PC-3 (cell line): ENCODE measurements at regions not wholly inside any gene's neighbourhood (a gene's known extent, or its start where the extent isn't known, plus 50 kb on each side); places are given as distances from the start of the nearest gene placed in this dataset.

Experiments
- ATAC-seq: fragments of 200-7000 bp; cut with Tn5 transposase; 2 replicates; pipeline ENCODE4 v1.9.1; 2020; ENCODE audit warnings: mild to moderate bottlenecking, moderate library complexity
- BruUV-seq: library from RNA; stranded (reverse); fragments of 400-500 nt; replicated peaks from 2 replicates; lab custom pipeline; 2021; lab: Mats Ljungman, UMichigan
- CTCF ChIA-PET: fragments of 300-600 bp; sonication (Branson Sonifier 250); formaldehyde crosslinking; loops from one replicate; lab custom pipeline; 2022; ENCODE audit warnings: antibody characterized with exemption; lab: Charles Lee
- POLR2A ChIA-PET: fragments of 300-600 bp; sonication (Branson Sonifier 250); formaldehyde crosslinking; loops from one replicate; lab custom pipeline; 2022; ENCODE audit warnings: antibody characterized with exemption; ENCODE audit not compliant: unreplicated experiment; lab: Charles Lee
- DNase-seq: peaks from one replicate; pipeline ENCODE4 v3.0.0-alpha.2; 2015
- H2AFZ ChIP-seq: fragments of 300-600 bp; sonication (generic); 2 replicates; pipeline ENCODE4 v1.6.0; 2016; ENCODE audit warnings: antibody characterized with exemption, low read length
- H3F3A ChIP-seq: fragments of 300-600 bp; sonication (generic); one replicate; pipeline ENCODE4 v1.6.0; 2017; ENCODE audit warnings: antibody characterized with exemption, low read length, control low read depth, mild to moderate bottlenecking; ENCODE audit not compliant: unreplicated experiment
- H3K27ac ChIP-seq: fragments of 300-600 bp; sonication (generic); 2 replicates; pipeline ENCODE4 v1.5.1; 2016; ENCODE audit warnings: mild to moderate bottlenecking, low read length
- H3K27me3 ChIP-seq: fragments of 300-600 bp; sonication (generic); 2 replicates; pipeline ENCODE4 v1.6.1; 2016; ENCODE audit warnings: low read length, mixed read lengths
- H3K36me3 ChIP-seq: fragments of 300-600 bp; sonication (generic); 2 replicates; pipeline ENCODE4 v1.6.1; 2016; ENCODE audit warnings: low read depth, mixed run types, low read length, mixed read lengths
- H3K4me1 ChIP-seq: fragments of 300-600 bp; sonication (generic); 2 replicates; pipeline ENCODE4 v1.5.1; 2016; ENCODE audit warnings: low read length; ENCODE audit not compliant: insufficient read depth
- H3K4me2 ChIP-seq: fragments of 300-600 bp; sonication (generic); 2 replicates; pipeline ENCODE4 v1.6.0; 2016; ENCODE audit warnings: low read length
- H3K4me3 ChIP-seq: fragments of 300-600 bp; sonication (generic); 2 replicates; pipeline ENCODE4 v1.5.1; 2016; ENCODE audit warnings: mild to moderate bottlenecking, low read length, mixed read lengths
- H3K79me2 ChIP-seq: fragments of 300-600 bp; sonication (generic); 2 replicates; pipeline ENCODE4 v1.6.1; 2017; ENCODE audit warnings: low read length, mixed read lengths
- H3K9ac ChIP-seq: fragments of 300-600 bp; sonication (generic); 2 replicates; pipeline ENCODE4 v1.6.0; 2016; ENCODE audit warnings: mild to moderate bottlenecking, low read length
- H3K9me2 ChIP-seq: fragments of 300-600 bp; sonication (generic); replicated peaks from 2 replicates; pipeline ENCODE4 v1.6.1; 2016; ENCODE audit warnings: mixed run types, low read length, mixed read lengths
- H3K9me3 ChIP-seq: fragments of 300-600 bp; sonication (generic); 2 replicates; pipeline ENCODE4 v1.6.1; 2016; ENCODE audit warnings: low read length, mixed read lengths
- H4K20me1 ChIP-seq: fragments of 300-600 bp; sonication (generic); 2 replicates; pipeline ENCODE4 v1.6.1; 2016; ENCODE audit warnings: low read length, mixed read lengths
- EZH2 ChIP-seq: fragments of 300-600 bp; sonication (generic); IDR thresholded peaks from one replicate; pipeline ENCODE4 v1.6.1; 2017; ENCODE audit warnings: antibody characterized with exemption, mild to moderate bottlenecking, low read length; ENCODE audit not compliant: unreplicated experiment
- EZH2phosphoT487 ChIP-seq: fragments of 300-600 bp; sonication (generic); IDR thresholded peaks from 2 replicates; pipeline ENCODE4 v1.6.1; 2018; ENCODE audit warnings: mild to moderate bottlenecking, antibody characterized with exemption, low read length, borderline replicate concordance
- intact Hi-C: fragments of 100-400 bp; cut with micrococcal nuclease; formaldehyde crosslinking; loops from 2 replicates; pipeline ENCODE4 v1.9.0; 2023
- TF ChIP-seq, protein P1 (sequence below): fragments of 300-600 bp; sonication (generic); conservative IDR thresholded peaks from 2 replicates; pipeline ENCODE4 v1.5.1; 2017; ENCODE audit warnings: antibody characterized with exemption, low read depth, mild to moderate bottlenecking, low read length

DNA sequence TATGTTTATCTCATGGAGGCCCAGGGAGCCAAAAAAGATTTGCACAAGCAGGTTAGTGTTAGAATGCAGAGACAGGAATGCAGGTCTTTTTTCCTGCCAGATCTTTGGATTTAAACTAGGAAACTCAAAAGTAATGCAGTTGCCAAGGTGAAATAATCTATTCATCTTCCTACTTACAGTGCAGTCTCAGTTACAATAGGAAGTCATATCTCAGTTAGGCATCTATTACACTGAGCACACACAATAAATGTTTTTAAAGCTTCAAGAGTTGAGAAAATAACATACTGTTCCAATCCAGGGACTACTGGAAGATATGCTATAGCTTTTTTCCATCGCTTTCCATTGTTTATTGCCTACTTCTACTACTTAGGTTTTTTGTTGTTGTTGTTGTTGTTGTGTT lies 279.3 kb upstream of the E2F7 start:
- no peak overlapping the region for H3K27ac ChIP-seq
- ATAC-seq (no peak), DNase-seq (no peak)
- H3K4me2 ChIP-seq, result no peak overlapping the region
- no peak overlapping the region for H3K9ac ChIP-seq
- H2AFZ ChIP-seq, result no peak overlapping the region
- no peak for TF ChIP-seq EZH2
- TF ChIP-seq EZH2phosphoT487, result no peak
- TF ChIP-seq, protein P1, sequence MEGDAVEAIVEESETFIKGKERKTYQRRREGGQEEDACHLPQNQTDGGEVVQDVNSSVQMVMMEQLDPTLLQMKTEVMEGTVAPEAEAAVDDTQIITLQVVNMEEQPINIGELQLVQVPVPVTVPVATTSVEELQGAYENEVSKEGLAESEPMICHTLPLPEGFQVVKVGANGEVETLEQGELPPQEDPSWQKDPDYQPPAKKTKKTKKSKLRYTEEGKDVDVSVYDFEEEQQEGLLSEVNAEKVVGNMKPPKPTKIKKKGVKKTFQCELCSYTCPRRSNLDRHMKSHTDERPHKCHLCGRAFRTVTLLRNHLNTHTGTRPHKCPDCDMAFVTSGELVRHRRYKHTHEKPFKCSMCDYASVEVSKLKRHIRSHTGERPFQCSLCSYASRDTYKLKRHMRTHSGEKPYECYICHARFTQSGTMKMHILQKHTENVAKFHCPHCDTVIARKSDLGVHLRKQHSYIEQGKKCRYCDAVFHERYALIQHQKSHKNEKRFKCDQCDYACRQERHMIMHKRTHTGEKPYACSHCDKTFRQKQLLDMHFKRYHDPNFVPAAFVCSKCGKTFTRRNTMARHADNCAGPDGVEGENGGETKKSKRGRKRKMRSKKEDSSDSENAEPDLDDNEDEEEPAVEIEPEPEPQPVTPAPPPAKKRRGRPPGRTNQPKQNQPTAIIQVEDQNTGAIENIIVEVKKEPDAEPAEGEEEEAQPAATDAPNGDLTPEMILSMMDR, result no peak
- no peaks in the 10 kb centered on the region for H3K79me2 ChIP-seq
- POLR2A ChIA-PET, result no interaction called here
- H4K20me1 ChIP-seq, result no peaks in the 10 kb centered on the region
- intact Hi-C loops, result no loop called here
- H3F3A ChIP-seq, result no peaks in the 10 kb centered on the region
- no peaks in the 10 kb centered on the region for H3K9me3 ChIP-seq
- CTCF ChIA-PET, result no interaction called here
- no peaks in the 10 kb centered on the region for H3K36me3 ChIP-seq
- no peaks in the 10 kb centered on the region for H3K27me3 ChIP-seq
- peaks cover 12% of the 10 kb centered on the region for H3K4me1 ChIP-seq
- no TSS peak for BruUV-seq
- H3K4me3 ChIP-seq, result no peak overlapping the region
- no peaks in the 10 kb centered on the region for H3K9me2 ChIP-seq

DNA sequence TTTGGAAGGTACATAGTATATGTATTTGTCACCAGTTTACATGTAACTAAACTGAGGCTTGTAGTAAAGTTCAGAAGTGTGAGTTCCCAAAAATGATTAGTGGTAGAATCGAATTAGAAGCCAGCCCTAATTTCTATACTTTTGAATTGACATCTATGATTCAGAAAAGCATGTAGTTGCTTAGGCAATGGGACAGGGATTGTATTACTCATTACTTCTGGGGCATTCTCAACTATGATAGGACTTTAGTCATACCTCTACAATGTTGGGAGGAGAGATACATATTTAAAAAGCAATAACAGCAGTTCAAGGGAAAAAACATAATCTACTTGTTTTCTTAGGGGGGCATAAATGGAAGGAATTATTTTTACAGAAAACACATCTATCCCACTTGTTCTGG lies 277.9 kb upstream of the E2F7 start:
- ChIA-PET CTCF (no interaction called here), POLR2A (no interaction called here)
- Histone ChIP-seq H3K9me2 (no peaks in the 10 kb centered on the region), H3K9me3 (no peaks in the 10 kb centered on the region), H3K4me1 (peaks cover 12% of the 10 kb centered on the region), H3K9ac (no peak overlapping the region), H2AFZ (no peak overlapping the region), H3F3A (no peaks in the 10 kb centered on the region), H3K79me2 (no peaks in the 10 kb centered on the region), H3K4me2 (0 out of 2 replicates have a peak overlapping the region, but pooled peaks have one; percentile 1), H3K27me3 (no peaks in the 10 kb centered on the region), H4K20me1 (no peaks in the 10 kb centered on the region), H3K27ac (no peak overlapping the region), H3K36me3 (no peaks in the 10 kb centered on the region), H3K4me3 (no peak overlapping the region)
- intact Hi-C loops, result no loop called here
- peak; percentile 66 for ATAC-seq
- DNase-seq, result peak; percentile 63
- TF ChIP-seq EZH2, result no peak
- TF ChIP-seq, protein P1, result no peak
- TF ChIP-seq EZH2phosphoT487, result no peak
- no TSS peak for BruUV-seq

DNA sequence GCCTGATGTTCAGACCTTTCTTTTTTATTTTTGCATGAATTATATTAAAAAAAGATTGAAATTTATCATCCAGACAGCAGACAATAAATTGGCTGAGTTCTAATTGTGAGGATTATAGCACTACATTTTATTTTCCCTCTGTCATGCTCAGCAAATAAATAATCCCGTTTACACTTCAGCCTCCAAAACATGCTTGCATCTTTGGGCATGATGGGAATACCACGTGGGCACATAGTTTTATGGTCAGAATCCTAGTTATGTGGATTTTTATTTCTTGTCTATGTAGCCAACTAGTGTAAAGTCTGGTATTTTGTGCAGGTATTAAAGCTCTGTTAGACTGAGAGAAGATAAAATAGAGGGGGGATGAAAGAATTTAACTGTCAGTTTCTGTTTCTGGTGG lies 276.9 kb upstream of the E2F7 start:
- Histone ChIP-seq H2AFZ (no peak overlapping the region), H3K27me3 (no peaks in the 10 kb centered on the region), H3K27ac (no peak overlapping the region), H3K9me3 (no peaks in the 10 kb centered on the region), H3K4me3 (no peak overlapping the region), H3K4me2 (no peak overlapping the region), H3K9me2 (no peaks in the 10 kb centered on the region), H3K9ac (no peak overlapping the region), H3K4me1 (peaks cover 12% of the 10 kb centered on the region), H3K79me2 (no peaks in the 10 kb centered on the region), H3K36me3 (no peaks in the 10 kb centered on the region), H3F3A (no peaks in the 10 kb centered on the region), H4K20me1 (no peaks in the 10 kb centered on the region)
- intact Hi-C loops, result no loop called here
- BruUV-seq, result no TSS peak
- ChIA-PET POLR2A (no interaction called here), CTCF (no interaction called here)
- ATAC-seq (no peak), DNase-seq (no peak)
- TF ChIP-seq, protein P1, result no peak
- TF ChIP-seq EZH2, result no peak
- no peak for TF ChIP-seq EZH2phosphoT487
